GM12878 (cell line): ENCODE measurements at regions not wholly inside any gene's neighbourhood (a gene's known extent, or its start where the extent isn't known, plus 50 kb on each side); places are given as distances from the start of the nearest gene placed in this dataset.

Experiments
- ATAC-seq: fragments of 200-7000 bp; cut with Tn5 transposase; 3 replicates; pipeline ENCODE4 v1.9.1; 2020; ENCODE audit warnings: mild to moderate bottlenecking, moderate library complexity
- BruUV-seq: library from RNA; stranded (reverse); fragments of 400-500 nt; replicated peaks from 2 replicates; lab custom pipeline; 2021; lab: Mats Ljungman, UMichigan
- CTCF ChIA-PET: fragments of 300-600 bp; sonication (Branson Sonifier 250); formaldehyde crosslinking; extraction: SDS; loops from one replicate; lab custom pipeline; 2021; ENCODE audit warnings: inconsistent platforms; lab: Yijun Ruan, JAX
- POLR2A ChIA-PET: fragments of 350-600 bp; formaldehyde crosslinking; extraction: SDS; loops from one replicate; lab custom pipeline; 2021; ENCODE audit warnings: inconsistent platforms; lab: Charles Lee
- RAD21 ChIA-PET: fragments of 300-600 bp; sonication (Branson Sonifier 250); formaldehyde crosslinking; loops from one replicate; lab custom pipeline; 2023; ENCODE audit warnings: antibody characterized with exemption; ENCODE audit not compliant: unreplicated experiment; lab: Charles Lee
- SMC1A ChIA-PET: fragments of 300-600 bp; sonication (Branson Sonifier 250); formaldehyde crosslinking; loops from one replicate; lab custom pipeline; 2023; ENCODE audit not compliant: unreplicated experiment, uncharacterized antibody; lab: Charles Lee
- DNase-seq: peaks from one replicate; pipeline ENCODE4 v3.0.0-alpha.2; 2011; ENCODE audit warnings: low read depth, low spot score
- FAIRE-seq: peaks from 3 replicates; lab custom pipeline; 2011; peaks lifted over from hg19 to GRCh38; lab: Jason Lieb, UNC
- H2AFZ ChIP-seq: 2 replicates; pipeline ENCODE4 v1.6.0; 2011; ENCODE audit warnings: low read depth, low read length, control low read depth; ENCODE audit not compliant: control insufficient read depth
- H3K27ac ChIP-seq: 2 replicates; pipeline ENCODE4 v1.5.1; 2011; ENCODE audit warnings: control low read depth; ENCODE audit not compliant: control insufficient read depth, insufficient read depth
- H3K27me3 ChIP-seq, 2 experiments: replicated peaks in 1 of 2; 2 replicates each; pipeline versions ENCODE4 v1.6.0 to v1.6.1; 2011; ENCODE audit warnings: low read length in 1 of 2; ENCODE audit not compliant: control insufficient read depth in 2 of 2, insufficient read depth in 2 of 2
- H3K36me3 ChIP-seq, 2 experiments: 2 replicates each; pipeline ENCODE4 v1.5.1; 2011; ENCODE audit warnings: low read length in 1 of 2; ENCODE audit not compliant: control insufficient read depth in 2 of 2, insufficient read depth in 2 of 2
- H3K4me1 ChIP-seq: 2 replicates; pipeline ENCODE4 v1.6.1; 2011; ENCODE audit warnings: mild to moderate bottlenecking, low read length, moderate library complexity, mixed read lengths; ENCODE audit not compliant: control insufficient read depth, insufficient read depth
- H3K4me2 ChIP-seq: 2 replicates; pipeline ENCODE4 v1.6.0; 2011; ENCODE audit warnings: control low read depth; ENCODE audit not compliant: control insufficient read depth, insufficient read depth
- H3K4me3 ChIP-seq: fragments of 200-600 bp; sonication (generic); 2 replicates; pipeline ENCODE4 v1.5.1; 2016
- H3K79me2 ChIP-seq: 2 replicates; pipeline ENCODE4 v1.6.0; 2011; ENCODE audit warnings: low read length; ENCODE audit not compliant: control insufficient read depth, insufficient read depth
- H3K9ac ChIP-seq: 2 replicates; pipeline ENCODE4 v1.8.0; 2011; ENCODE audit warnings: low read length, control low read depth, mixed read lengths; ENCODE audit not compliant: control insufficient read depth, insufficient read depth
- H3K9me3 ChIP-seq: replicated peaks from 3 replicates; pipeline ENCODE4 v1.5.1; 2011; ENCODE audit warnings: mild to moderate bottlenecking, low read length; ENCODE audit not compliant: control insufficient read depth, insufficient read depth
- H4K20me1 ChIP-seq: 2 replicates; pipeline ENCODE4 v1.6.0; 2011; ENCODE audit not compliant: control insufficient read depth, insufficient read depth
- ASH2L ChIP-seq: fragments of 300-600, 200-600 bp; sonication (generic); IDR thresholded peaks from 2 replicates; pipeline ENCODE4 v1.6.1; 2017; ENCODE audit warnings: low read depth, mild to moderate bottlenecking, borderline replicate concordance
- BCL11A ChIP-seq: IDR thresholded peaks from 2 replicates; pipeline ENCODE4 v1.6.1; 2011; ENCODE audit warnings: low read depth, low read length
- BMI1 ChIP-seq: fragments of 450-650 bp; IDR thresholded peaks from 2 replicates; pipeline ENCODE4 v1.6.1; 2016; ENCODE audit warnings: mild to moderate bottlenecking, moderate library complexity, borderline replicate concordance
- CHD4 ChIP-seq: fragments of 200-600 bp; sonication (generic); IDR thresholded peaks from 2 replicates; pipeline ENCODE4 v1.6.1; 2016; ENCODE audit warnings: mild to moderate bottlenecking
- CREM ChIP-seq: IDR thresholded peaks from 2 replicates; pipeline ENCODE4 v1.6.1; 2014; ENCODE audit warnings: antibody characterized with exemption, low read depth
- FOS ChIP-seq: IDR thresholded peaks from 3 replicates; pipeline ENCODE4 v1.6.1; 2011; ENCODE audit warnings: borderline replicate concordance; ENCODE audit not compliant: insufficient read length; ENCODE audit errors: extremely low read depth
- HDAC2 ChIP-seq: fragments of 200-600 bp; sonication (generic); IDR thresholded peaks from 2 replicates; pipeline ENCODE4 v1.6.1; 2017
- LARP7 ChIP-seq: fragments of 450-650 bp; IDR thresholded peaks from 2 replicates; pipeline ENCODE4 v1.6.1; 2017; ENCODE audit warnings: mild to moderate bottlenecking
- MXI1 ChIP-seq: fragments of 150-350 bp; IDR thresholded peaks from 2 replicates; pipeline ENCODE4 v1.6.1; 2011; ENCODE audit warnings: low read depth, mild to moderate bottlenecking, inconsistent platforms, low read length, improper control_type of control experiment
- NBN ChIP-seq: fragments of 450-650 bp; IDR thresholded peaks from 2 replicates; pipeline ENCODE4 v1.6.1; 2016
- NR2C1 ChIP-seq: fragments of 450-650 bp; IDR thresholded peaks from 2 replicates; pipeline ENCODE4 v1.6.1; 2017; ENCODE audit warnings: antibody characterized with exemption, mild to moderate bottlenecking, moderate library complexity
- NR2F1 ChIP-seq: fragments of 450-650 bp; conservative IDR thresholded peaks from 2 replicates; pipeline ENCODE4 v1.6.1; 2017; ENCODE audit warnings: mild to moderate bottlenecking
- POLR2A ChIP-seq: IDR thresholded peaks from 2 replicates; pipeline ENCODE4 v1.6.1; 2011; ENCODE audit warnings: low read depth, mild to moderate bottlenecking, low read length
- POLR2AphosphoS5 ChIP-seq: IDR thresholded peaks from 2 replicates; pipeline ENCODE4 v1.6.1; 2011; ENCODE audit warnings: mild to moderate bottlenecking, low read length, inconsistent platforms
- RUNX3 ChIP-seq: IDR thresholded peaks from 2 replicates; pipeline ENCODE4 v1.6.1; 2012; ENCODE audit warnings: low read length, inconsistent platforms
- SREBF1 ChIP-seq: IDR thresholded peaks from 2 replicates; pipeline ENCODE4 v1.6.1; 2012; ENCODE audit warnings: mild to moderate bottlenecking, low read length
- ZNF217 ChIP-seq: fragments of 450-650 bp; IDR thresholded peaks from 2 replicates; pipeline ENCODE4 v1.6.1; 2017; ENCODE audit warnings: antibody characterized with exemption, mild to moderate bottlenecking
- ZSCAN29 ChIP-seq: fragments of 450-650 bp; IDR thresholded peaks from 2 replicates; pipeline ENCODE4 v1.6.1; 2017; ENCODE audit warnings: mild to moderate bottlenecking, moderate library complexity
- WGBS: methylation state at CpG from one replicate; pipeline ENCODE4 v1.1.6; 2016; ENCODE audit warnings: low lambda C conversion rate; ENCODE audit not compliant: insufficient replicate concordance, insufficient coverage; ENCODE audit errors: missing lambda C conversion rate; 5-methylcytosine and 5-hydroxymethylcytosine counted together
- in situ Hi-C: fragments of 300-500 bp; cut with MboI; formaldehyde crosslinking; loops from 9 replicates; pipeline ENCODE4 v1.14.3; 2018; ENCODE audit warnings: mixed read lengths
- intact Hi-C: fragments of 100-400 bp; cut with micrococcal nuclease; formaldehyde crosslinking; loops from one replicate; pipeline ENCODE4 v1.14.2; 2022; ENCODE audit not compliant: unreplicated experiment
- TF ChIP-seq, protein P1 (sequence below): fragments of 450-650 bp; conservative IDR thresholded peaks from 2 replicates; pipeline ENCODE4 v1.6.1; 2017; ENCODE audit warnings: mild to moderate bottlenecking, moderate library complexity
- TF ChIP-seq, protein P2 (sequence below): IDR thresholded peaks from 2 replicates; pipeline ENCODE4 v1.6.1; 2012; ENCODE audit warnings: mild to moderate bottlenecking, low read depth, low read length

DNA sequence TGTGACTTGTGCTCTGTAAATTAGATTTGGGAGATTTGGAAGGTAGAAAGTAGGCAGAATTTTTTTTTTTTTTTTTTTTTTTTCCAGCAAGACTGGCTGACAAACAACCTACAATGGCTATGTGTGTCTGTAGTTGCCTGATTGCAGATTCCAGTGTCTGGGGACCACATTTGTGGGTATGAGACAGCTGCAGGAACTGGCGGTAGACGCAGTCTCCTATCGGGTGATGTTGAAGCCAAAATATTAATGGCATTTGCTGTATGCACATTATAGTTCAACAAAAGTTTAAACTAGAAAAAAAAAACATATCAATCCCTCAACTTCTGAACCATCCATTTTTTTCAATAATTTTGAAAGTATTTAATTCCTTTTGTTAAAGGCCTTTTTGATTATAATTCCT lies 665.2 kb downstream of the TOX3 start:
- no peak for ATAC-seq

More for the DNA sequence above, 665.2 kb downstream of the TOX3 start:
- BruUV-seq = no TSS peak
- in situ Hi-C loops = no loop called here
- POLR2A ChIA-PET = no interaction called here
- Histone ChIP-seq H3K4me3 (no peak overlapping the region), H3K27ac (no peak overlapping the region), H3K9ac (no peak overlapping the region), H3K79me2 (no peaks in the 10 kb centered on the region), H3K4me2 (no peak overlapping the region)
- CTCF ChIA-PET = no interaction called here
- SMC1A ChIA-PET = no interaction called here
- TF ChIP-seq, protein P1, sequence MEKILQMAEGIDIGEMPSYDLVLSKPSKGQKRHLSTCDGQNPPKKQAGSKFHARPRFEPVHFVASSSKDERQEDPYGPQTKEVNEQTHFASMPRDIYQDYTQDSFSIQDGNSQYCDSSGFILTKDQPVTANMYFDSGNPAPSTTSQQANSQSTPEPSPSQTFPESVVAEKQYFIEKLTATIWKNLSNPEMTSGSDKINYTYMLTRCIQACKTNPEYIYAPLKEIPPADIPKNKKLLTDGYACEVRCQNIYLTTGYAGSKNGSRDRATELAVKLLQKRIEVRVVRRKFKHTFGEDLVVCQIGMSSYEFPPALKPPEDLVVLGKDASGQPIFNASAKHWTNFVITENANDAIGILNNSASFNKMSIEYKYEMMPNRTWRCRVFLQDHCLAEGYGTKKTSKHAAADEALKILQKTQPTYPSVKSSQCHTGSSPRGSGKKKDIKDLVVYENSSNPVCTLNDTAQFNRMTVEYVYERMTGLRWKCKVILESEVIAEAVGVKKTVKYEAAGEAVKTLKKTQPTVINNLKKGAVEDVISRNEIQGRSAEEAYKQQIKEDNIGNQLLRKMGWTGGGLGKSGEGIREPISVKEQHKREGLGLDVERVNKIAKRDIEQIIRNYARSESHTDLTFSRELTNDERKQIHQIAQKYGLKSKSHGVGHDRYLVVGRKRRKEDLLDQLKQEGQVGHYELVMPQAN = no peak
- TF ChIP-seq CREM = no peak
- no peak for TF ChIP-seq MXI1
- no peak for TF ChIP-seq SREBF1
- TF ChIP-seq ASH2L = no peak
- TF ChIP-seq POLR2A = no peak
- TF ChIP-seq RUNX3 = no peak
- no peak for TF ChIP-seq CHD4
- TF ChIP-seq POLR2AphosphoS5 = no peak
- TF ChIP-seq ZSCAN29 = no peak
- TF ChIP-seq ZNF217 = no peak
- no peak for TF ChIP-seq FOS
- TF ChIP-seq BCL11A = no peak
- TF ChIP-seq, protein P2, sequence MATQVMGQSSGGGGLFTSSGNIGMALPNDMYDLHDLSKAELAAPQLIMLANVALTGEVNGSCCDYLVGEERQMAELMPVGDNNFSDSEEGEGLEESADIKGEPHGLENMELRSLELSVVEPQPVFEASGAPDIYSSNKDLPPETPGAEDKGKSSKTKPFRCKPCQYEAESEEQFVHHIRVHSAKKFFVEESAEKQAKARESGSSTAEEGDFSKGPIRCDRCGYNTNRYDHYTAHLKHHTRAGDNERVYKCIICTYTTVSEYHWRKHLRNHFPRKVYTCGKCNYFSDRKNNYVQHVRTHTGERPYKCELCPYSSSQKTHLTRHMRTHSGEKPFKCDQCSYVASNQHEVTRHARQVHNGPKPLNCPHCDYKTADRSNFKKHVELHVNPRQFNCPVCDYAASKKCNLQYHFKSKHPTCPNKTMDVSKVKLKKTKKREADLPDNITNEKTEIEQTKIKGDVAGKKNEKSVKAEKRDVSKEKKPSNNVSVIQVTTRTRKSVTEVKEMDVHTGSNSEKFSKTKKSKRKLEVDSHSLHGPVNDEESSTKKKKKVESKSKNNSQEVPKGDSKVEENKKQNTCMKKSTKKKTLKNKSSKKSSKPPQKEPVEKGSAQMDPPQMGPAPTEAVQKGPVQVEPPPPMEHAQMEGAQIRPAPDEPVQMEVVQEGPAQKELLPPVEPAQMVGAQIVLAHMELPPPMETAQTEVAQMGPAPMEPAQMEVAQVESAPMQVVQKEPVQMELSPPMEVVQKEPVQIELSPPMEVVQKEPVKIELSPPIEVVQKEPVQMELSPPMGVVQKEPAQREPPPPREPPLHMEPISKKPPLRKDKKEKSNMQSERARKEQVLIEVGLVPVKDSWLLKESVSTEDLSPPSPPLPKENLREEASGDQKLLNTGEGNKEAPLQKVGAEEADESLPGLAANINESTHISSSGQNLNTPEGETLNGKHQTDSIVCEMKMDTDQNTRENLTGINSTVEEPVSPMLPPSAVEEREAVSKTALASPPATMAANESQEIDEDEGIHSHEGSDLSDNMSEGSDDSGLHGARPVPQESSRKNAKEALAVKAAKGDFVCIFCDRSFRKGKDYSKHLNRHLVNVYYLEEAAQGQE = no peak
- no peak for TF ChIP-seq HDAC2
- no peak for TF ChIP-seq LARP7
- no peak for TF ChIP-seq NR2C1
- TF ChIP-seq NBN = no peak
- no peak for TF ChIP-seq BMI1
- no peak for TF ChIP-seq NR2F1
- TF ChIP-seq, all 136 proteins: peak for 0
- intact Hi-C loops = no loop called here
- no peaks in the 10 kb centered on the region for H3K36me3 ChIP-seq
- H4K20me1 ChIP-seq = no peaks in the 10 kb centered on the region
- WGBS = 28% methylated on average over 3 of the region's 3 CpGs
- no peaks in the 10 kb centered on the region for H3K27me3 ChIP-seq
- H3K9me3 ChIP-seq = no peaks in the 10 kb centered on the region
- no peak for DNase-seq
- no peak for FAIRE-seq
- no peaks in the 10 kb centered on the region for H3K4me1 ChIP-seq
- no peak overlapping the region for H2AFZ ChIP-seq
- RAD21 ChIA-PET = no interaction called here
